WTC11 (cell line): ENCODE measurements at regions not wholly inside any gene's neighbourhood (a gene's known extent, or its start where the extent isn't known, plus 50 kb on each side); places are given as distances from the start of the nearest gene placed in this dataset.

Source experiments
- ATF2 ChIP-seq: sonication (generic); formaldehyde crosslinking; IDR thresholded peaks from 2 replicates; pipeline ENCODE4 v1.8.1; 2022; ENCODE audit warnings: low read depth, missing genetic modification reagents, borderline replicate concordance
- CTCF ChIP-seq: fragments of 200-600 bp; IDR thresholded peaks from 2 replicates; pipeline ENCODE4 v1.8.0; 2022; ENCODE audit warnings: antibody characterized with exemption
- E2F1 ChIP-seq: sonication (generic); formaldehyde crosslinking; IDR thresholded peaks from 2 replicates; pipeline ENCODE4 v1.8.0; 2022; ENCODE audit warnings: mild to moderate bottlenecking, missing genetic modification reagents
- IRF1 ChIP-seq: sonication (generic); formaldehyde crosslinking; IDR thresholded peaks from 2 replicates; pipeline ENCODE4 v1.8.0; 2023; ENCODE audit warnings: missing genetic modification reagents
- USF2 ChIP-seq: sonication (generic); formaldehyde crosslinking; IDR thresholded peaks from 2 replicates; pipeline ENCODE4 v1.8.1; 2023; ENCODE audit warnings: mild to moderate bottlenecking, missing genetic modification reagents, moderate library complexity
- ZBTB21 ChIP-seq: sonication (generic); formaldehyde crosslinking; IDR thresholded peaks from 2 replicates; pipeline ENCODE4 v1.8.1; 2023; ENCODE audit warnings: mild to moderate bottlenecking, missing genetic modification reagents, borderline replicate concordance

- TF ChIP-seq IRF1 (CRISPR knock-in tag) = no peak
- TF ChIP-seq CTCF = no peak
- no peak for TF ChIP-seq USF2
- no peak for TF ChIP-seq E2F1 (CRISPR knock-in tag)
- no peak for TF ChIP-seq ATF2
- no peak for TF ChIP-seq ZBTB21 (CRISPR knock-in tag)
These were observed 1383.5 kb downstream of the FSCB start for GRCh38 chr14:43123544-43123943.
